ENCODE measurements at regions not wholly inside any gene's neighbourhood (a gene's known extent, or its start where the extent isn't known, plus 50 kb on each side); places are given as distances from the start of the nearest gene placed in this dataset.
"Not testable (repeated sequence)": the region's sequence is repeated elsewhere in the genome, so short reads cannot be mapped to it uniquely, and the experiment has no call there.

GRCh38 chr5:10880934-10881333 is 119.9 kb upstream of the DAP start:
- Histone ChIP-seq H3K27ac (ENCODE audit: insufficient read depth, low read length) (no peak overlapping the region), H3K27me3 (ENCODE audit: control insufficient read depth, insufficient read depth, low read length) (no peaks in the 10 kb centered on the region), H3K9me3 (ENCODE audit: control insufficient read depth, insufficient read depth, low read depth, low read length) (no peaks in the 10 kb centered on the region), H3K4me2 (ENCODE audit: extremely low read depth, insufficient read depth, low read length) (no peak overlapping the region), H3K4me3 (replicated peaks in 1 of 4; ENCODE audit: control extremely low read depth in 1 of 4, insufficient read depth in 1 of 4, low read depth in 3 of 4, low read length in 4 of 4) (no peak overlapping the region), H3K4me1 (ENCODE audit: control insufficient read depth, extremely low read depth, insufficient read depth, low read length) (no peaks in the 10 kb centered on the region), H3K79me2 (ENCODE audit: control insufficient read depth, insufficient read depth, low read length) (no peaks in the 10 kb centered on the region), H3K9ac (ENCODE audit: insufficient read depth, low read length) (no peak overlapping the region), H4K20me1 (ENCODE audit: control insufficient read depth, extremely low read depth, insufficient read depth, low read length) (no peaks in the 10 kb centered on the region), H2AFZ (ENCODE audit: low read length) (no peak overlapping the region), H3K36me3 (ENCODE audit: control insufficient read depth, insufficient read depth, low read length) (no peaks in the 10 kb centered on the region)
- DNase-seq (ENCODE audit: low read depth in 2 of 2) = no peak
- no peak for TF ChIP-seq CTCF (conservative IDR thresholded peaks at IDR 0.05 in 1 of 2, IDR thresholded peaks at IDR 0.05 in 1 of 2; ENCODE audit: low read depth in 1 of 2, low read length in 2 of 2)
- no peak for TF ChIP-seq EZH2 (IDR thresholded peaks at IDR 0.05; ENCODE audit: low read length, missing control alignments)

GRCh38 chr5:10876996-10877395 is 116.0 kb upstream of the DAP start:
- H3K9ac ChIP-seq (ENCODE audit: insufficient read depth, low read length); H2AFZ ChIP-seq (ENCODE audit: low read length); H3K36me3 ChIP-seq (ENCODE audit: control insufficient read depth, insufficient read depth, low read length); H3K27me3 ChIP-seq (ENCODE audit: control insufficient read depth, insufficient read depth, low read length); H3K9me3 ChIP-seq (ENCODE audit: control insufficient read depth, insufficient read depth, low read depth, low read length); H4K20me1 ChIP-seq (ENCODE audit: control insufficient read depth, extremely low read depth, insufficient read depth, low read length); H3K27ac ChIP-seq (ENCODE audit: insufficient read depth, low read length); H3K4me2 ChIP-seq (ENCODE audit: extremely low read depth, insufficient read depth, low read length); H3K79me2 ChIP-seq (ENCODE audit: control insufficient read depth, insufficient read depth, low read length); H3K4me3 ChIP-seq (replicated peaks in 1 of 4; ENCODE audit: control extremely low read depth in 1 of 4, insufficient read depth in 1 of 4, low read depth in 3 of 4, low read length in 4 of 4); H3K4me1 ChIP-seq (ENCODE audit: control insufficient read depth, extremely low read depth, insufficient read depth, low read length); DNase-seq (ENCODE audit: low read depth in 2 of 2): not testable (repeated sequence)

GRCh38 chr5:10876006-10876744 is 115.1 kb upstream of the DAP start:
- Histone ChIP-seq H2AFZ (ENCODE audit: low read length) (no peak overlapping the region), H3K27me3 (ENCODE audit: control insufficient read depth, insufficient read depth, low read length) (no peaks in the 10 kb centered on the region), H3K36me3 (ENCODE audit: control insufficient read depth, insufficient read depth, low read length) (no peaks in the 10 kb centered on the region), H3K4me2 (ENCODE audit: extremely low read depth, insufficient read depth, low read length) (no peak overlapping the region), H3K4me3 (replicated peaks in 1 of 4; ENCODE audit: control extremely low read depth in 1 of 4, insufficient read depth in 1 of 4, low read depth in 3 of 4, low read length in 4 of 4) (no peak overlapping the region), H3K9ac (ENCODE audit: insufficient read depth, low read length) (no peak overlapping the region), H3K27ac (ENCODE audit: insufficient read depth, low read length) (no peak overlapping the region), H3K79me2 (ENCODE audit: control insufficient read depth, insufficient read depth, low read length) (no peaks in the 10 kb centered on the region), H3K4me1 (ENCODE audit: control insufficient read depth, extremely low read depth, insufficient read depth, low read length) (no peaks in the 10 kb centered on the region), H3K9me3 (ENCODE audit: control insufficient read depth, insufficient read depth, low read depth, low read length) (no peaks in the 10 kb centered on the region), H4K20me1 (ENCODE audit: control insufficient read depth, extremely low read depth, insufficient read depth, low read length) (no peaks in the 10 kb centered on the region)
- TF ChIP-seq CTCF (conservative IDR thresholded peaks at IDR 0.05 in 1 of 2, IDR thresholded peaks at IDR 0.05 in 1 of 2; ENCODE audit: low read depth in 1 of 2, low read length in 2 of 2) (no peak), EZH2 (IDR thresholded peaks at IDR 0.05; ENCODE audit: low read length, missing control alignments) (no peak)
- DNase-seq (ENCODE audit: low read depth in 2 of 2) = no peak
